ENCODE measurements at regions not wholly inside any gene's neighbourhood (a gene's known extent, or its start where the extent isn't known, plus 50 kb on each side); places are given as distances from the start of the nearest gene placed in this dataset.
"Not testable (repeated sequence)": the region's sequence is repeated elsewhere in the genome, so short reads cannot be mapped to it uniquely, and the experiment has no call there.

DNA sequence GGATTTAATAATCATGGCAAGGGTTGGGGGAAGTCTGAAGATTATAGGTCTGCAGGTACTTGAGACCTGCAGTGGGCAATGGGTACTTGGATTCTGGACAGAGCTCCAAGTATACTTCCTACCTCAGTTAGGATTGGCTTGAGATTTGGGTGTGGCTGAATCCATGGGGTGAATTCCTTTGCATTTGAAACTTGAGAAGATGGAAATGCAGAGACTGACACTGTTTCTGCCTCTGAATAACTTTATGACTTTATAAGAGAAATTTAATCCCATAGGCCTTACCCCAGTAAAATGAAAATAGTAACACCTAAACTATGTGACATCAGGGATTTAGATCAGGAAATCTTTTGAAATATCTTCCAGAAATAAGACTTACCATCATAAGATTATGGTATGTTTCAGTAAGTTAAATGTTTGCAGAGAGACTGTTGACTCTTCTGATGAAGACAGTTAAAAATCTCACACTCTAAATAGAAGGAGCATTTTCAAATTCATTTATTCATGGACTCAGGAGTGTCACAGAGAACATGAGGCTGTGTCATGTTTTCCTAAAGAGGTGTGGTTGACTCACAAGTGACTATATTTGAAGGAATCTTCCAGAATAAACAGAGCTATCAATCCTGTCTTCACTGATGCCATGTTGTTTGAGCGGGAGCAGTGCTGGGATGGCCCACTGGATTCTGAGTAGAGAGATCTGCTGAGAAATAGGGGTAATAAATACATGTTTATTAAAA is 513.5 kb upstream of the NR3C2 start:
- DNase-seq (ENCODE audit: low read depth), result no peak

GRCh38 chr4:148954011-148954749 is 512.0 kb upstream of the NR3C2 start:
- no peak for DNase-seq (ENCODE audit: low read depth)

GRCh38 chr4:148951346-148951745 is 509.1 kb upstream of the NR3C2 start:
- no peak for DNase-seq (ENCODE audit: low read depth)

- no peak for DNase-seq (ENCODE audit: low read depth)
Measured at GRCh38 chr4:148946271-148946670, 504.1 kb upstream of the NR3C2 start.

DNA sequence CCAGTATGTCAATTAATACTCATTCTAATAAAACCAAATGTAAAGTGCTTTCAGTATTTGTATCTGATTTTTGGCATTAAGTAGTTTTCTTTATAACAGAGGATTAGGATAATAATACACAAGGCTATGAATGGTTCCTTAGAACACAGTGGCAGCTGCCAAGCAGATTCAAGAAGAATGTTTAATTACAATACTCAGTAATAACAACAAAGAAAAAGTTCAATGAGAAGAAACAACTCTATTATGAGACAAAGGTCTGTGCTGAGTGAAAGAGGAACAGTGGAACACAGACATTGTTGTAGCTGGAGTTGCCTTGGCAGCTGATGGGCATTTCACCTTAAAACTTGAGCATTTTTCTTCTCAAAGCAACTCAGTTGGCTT is 502.6 kb upstream of the NR3C2 start:
- no peak for DNase-seq (ENCODE audit: low read depth)

DNA sequence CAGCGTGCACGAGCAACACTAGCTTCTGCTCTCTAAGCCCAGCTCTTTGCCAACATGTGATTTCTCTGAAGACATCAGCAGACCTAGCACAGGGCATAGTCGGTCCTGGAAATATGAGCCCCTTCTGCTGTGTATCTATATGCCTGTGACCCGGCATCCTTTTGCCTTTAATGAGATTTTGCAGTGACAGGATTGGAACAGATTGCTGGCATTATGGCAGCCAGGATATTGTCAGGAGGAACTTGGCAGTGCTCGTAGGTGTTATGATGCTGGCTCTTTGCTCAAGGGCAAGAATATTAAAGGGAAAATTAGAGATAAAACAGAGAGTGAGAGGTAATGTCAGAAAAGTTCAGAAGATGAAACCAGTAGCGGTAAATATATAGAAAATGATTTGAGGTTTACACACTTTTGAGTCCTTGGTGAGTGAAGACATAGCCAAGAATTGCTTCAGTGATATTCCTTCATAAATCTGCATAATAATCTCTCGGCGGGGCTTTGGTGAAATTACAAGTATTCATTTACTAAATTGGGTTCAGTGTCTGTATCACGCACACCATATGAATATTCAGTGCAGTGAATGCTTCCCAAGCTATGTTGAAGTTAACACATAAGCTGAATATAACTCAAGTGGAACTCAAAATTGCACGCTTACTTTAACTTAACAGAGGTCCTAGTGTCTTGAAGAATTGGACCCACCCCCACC is 502.1 kb upstream of the NR3C2 start:
- no peak for DNase-seq (ENCODE audit: low read depth)

- no peak for DNase-seq (ENCODE audit: low read depth)
Measured at GRCh38 chr4:148934926-148935578, 492.8 kb upstream of the NR3C2 start.

DNA sequence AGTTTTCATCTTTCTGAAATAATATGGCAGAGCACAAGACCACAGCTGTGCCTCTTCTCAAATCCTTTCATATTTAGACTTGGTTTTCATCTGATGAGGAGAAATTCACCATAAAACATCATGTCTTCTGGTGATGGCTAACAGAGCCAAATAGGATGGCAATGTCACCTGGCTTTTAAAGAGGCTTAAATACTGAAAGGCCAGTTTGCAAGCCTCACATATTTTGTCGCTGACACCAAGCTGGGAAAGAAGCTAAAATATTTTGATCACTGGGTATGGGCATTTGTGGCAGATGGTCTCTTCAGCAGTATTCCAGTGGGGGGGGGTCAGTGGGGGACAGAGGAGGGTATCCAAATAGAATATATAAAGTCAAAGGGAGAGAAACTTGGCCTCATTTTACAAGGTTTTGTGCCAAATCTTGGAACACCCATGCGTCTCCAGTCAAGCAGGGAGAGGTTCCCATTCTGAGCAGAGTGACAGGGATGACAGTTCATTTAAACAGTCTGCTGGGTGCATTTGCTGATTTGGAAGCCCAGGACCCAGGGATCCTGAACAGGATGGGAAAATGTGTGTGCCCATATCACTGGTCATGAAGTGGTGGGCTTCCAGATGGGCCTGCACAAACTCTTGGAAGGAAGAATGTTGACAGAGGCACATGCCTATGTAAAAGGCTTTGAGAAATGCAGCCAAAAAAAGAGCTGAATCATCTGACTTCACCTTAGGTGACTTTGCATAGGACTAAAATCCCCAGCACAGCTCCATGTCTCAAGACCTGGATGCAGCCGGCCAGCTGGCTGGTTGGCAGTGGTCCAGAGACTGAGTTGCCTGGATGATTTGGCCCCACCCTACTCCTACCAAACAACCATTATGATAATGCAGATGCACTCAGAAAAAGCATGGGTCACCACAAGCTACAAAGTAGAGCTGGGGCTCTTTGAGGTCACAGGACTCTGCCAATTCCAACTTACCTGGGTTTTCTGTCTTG is 484.4 kb upstream of the NR3C2 start:
- no peak for DNase-seq (ENCODE audit: low read depth)

GRCh38 chr4:148923881-148924280 is 481.7 kb upstream of the NR3C2 start:
- no peak for DNase-seq (ENCODE audit: low read depth)

DNA sequence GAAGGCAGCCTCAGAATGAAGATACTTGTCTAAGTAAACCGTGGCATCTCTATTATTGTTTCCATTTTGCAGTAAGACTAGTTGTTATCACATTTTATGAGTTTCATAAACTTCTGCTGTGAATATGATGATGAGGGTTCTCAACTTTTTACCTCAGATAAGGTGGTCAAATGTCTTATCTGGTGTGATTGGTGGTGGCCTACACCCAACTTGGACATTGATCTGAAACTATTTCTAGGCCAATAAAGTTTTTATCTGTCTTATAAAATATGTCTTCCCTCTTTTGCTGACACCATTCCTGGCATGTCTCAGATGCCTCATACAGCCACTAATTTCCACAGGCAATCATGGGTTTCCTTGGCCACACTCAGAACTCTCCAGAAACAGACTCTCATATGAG is 480.3 kb upstream of the NR3C2 start:
- DNase-seq (ENCODE audit: low read depth), result no peak

DNA sequence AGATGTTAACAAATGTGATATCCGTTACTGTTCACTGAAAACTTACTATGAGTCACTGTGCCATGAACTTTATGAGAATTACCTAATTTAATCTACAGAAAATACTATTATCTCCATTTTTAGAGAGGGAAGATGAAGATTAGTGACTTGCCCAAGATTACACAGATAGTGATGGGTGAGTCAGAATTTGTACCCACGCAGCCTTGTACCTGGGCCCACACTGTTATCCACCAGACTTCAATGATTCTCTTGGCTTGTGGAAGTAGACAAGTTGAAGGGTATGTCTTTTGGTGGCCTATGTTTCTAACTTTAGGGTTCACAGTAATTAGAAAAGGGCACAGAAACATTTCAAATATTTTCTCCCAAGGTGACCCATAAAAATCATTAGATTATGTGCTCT is 472.5 kb upstream of the NR3C2 start:
- no peak for DNase-seq (ENCODE audit: low read depth)

- DNase-seq (ENCODE audit: low read depth), result no peak
Measured at GRCh38 chr4:148914301-148914700, 472.1 kb upstream of the NR3C2 start.

GRCh38 chr4:148903388-148903787 is 461.2 kb upstream of the NR3C2 start:
- no peak for DNase-seq (ENCODE audit: low read depth)

DNA sequence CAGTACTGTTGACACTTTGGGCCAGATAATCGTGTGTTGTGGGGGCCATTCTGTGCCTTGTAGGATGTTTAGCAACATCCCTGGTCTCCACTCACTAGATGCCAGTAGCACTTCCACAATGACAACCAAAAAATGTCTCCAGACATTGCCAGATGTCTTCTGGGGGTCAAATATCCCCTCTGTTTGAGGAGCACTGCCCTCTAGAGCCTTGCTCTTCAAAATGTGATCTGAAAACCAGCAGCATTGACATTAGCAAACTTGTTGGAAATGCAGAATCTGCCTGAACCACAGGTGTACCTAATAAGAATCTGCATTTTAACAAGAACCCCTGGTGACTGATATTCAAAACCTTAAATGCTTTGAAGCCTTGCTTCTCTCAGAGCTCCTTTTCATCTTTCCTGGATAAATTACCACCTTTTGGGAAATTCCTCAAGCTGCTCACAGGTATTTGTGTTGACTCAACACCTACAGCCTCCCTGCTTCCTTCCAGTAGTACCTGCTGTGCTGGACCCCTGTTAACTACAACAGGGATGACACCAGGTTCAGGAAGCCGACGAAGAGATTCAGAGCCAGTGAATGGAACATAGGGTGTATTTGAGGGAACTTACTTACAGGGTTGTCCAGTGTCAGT is 459.0 kb upstream of the NR3C2 start:
- no peak for DNase-seq (ENCODE audit: low read depth)

GRCh38 chr4:148898139-148898538 is 455.9 kb upstream of the NR3C2 start:
- DNase-seq (ENCODE audit: low read depth), result not testable (repeated sequence)

GRCh38 chr4:148893095-148893494 is 450.9 kb upstream of the NR3C2 start:
- no peak for DNase-seq (ENCODE audit: low read depth)

GRCh38 chr4:148883891-148884290 is 441.7 kb upstream of the NR3C2 start:
- no peak for DNase-seq (ENCODE audit: low read depth)

- no peak for DNase-seq (ENCODE audit: low read depth)
Measured at GRCh38 chr4:148883435-148883834, 441.2 kb upstream of the NR3C2 start.

DNA sequence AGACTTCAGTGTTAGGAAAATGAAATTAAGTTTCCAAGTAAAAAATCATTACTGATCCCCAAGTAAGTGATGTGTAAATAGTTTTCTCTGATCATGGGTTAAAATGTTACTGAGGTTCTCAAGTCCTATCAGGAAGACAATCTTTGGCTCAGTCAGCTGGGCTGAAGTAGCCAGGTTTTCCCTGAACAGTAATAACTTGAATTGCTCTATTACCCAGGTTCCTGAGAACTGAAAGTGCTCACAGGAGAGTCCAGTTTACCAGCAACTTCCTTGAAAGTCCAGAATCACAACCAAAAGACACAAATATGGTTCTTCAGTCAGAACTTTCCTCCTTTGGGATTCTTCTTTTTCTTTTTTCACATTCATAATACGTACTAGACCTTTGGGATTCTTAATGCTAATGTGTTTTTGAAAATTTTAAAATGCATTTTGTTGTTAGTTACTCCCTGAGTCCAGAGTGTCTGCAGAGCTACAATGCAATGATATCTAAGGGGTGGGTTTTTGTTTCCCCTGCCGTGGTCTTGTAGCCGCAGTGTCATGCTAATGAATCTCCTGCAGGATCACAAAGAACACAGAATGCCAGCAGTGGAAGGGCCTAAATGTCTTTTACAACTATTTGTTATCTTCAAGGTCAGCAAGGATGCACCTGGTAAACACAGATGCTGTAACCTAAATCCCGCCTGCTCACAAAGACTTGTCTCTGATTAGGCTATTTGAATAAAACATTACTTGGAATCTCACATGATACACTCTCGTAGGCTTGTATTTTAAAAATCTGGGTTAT is 439.8 kb upstream of the NR3C2 start:
- DNase-seq (ENCODE audit: low read depth), result no peak

DNA sequence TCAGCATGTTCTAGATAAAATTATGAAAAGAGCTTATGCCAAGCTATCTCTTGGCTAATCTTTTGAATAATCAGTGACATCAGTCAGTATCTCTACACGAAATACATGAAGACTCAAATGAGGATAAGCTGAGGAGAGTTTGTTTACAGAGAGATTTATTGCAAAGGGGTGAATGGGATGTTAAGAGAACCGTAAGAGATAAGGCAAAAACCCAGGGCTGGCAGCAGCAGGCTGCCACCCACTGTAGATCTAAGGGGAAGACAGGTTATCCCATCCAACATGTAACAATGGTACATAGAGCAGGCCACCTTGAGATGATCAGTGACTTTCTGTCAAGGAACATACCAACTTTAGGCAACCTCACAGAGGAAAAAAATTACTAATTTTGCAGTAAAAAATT is 432.1 kb upstream of the NR3C2 start:
- DNase-seq (ENCODE audit: low read depth), result no peak
